ENCODE measurements at regions not wholly inside any gene's neighbourhood (a gene's known extent, or its start where the extent isn't known, plus 50 kb on each side); places are given as distances from the start of the nearest gene placed in this dataset.

GRCh38 chr4:151950993-151951670, 190.3 kb upstream of the GATB start:
- no peak overlapping the region for H2AFZ ChIP-seq (ENCODE audit: low read depth, low read length, poor library complexity, severe bottlenecking)
- ChIA-PET RAD21 (ENCODE audit: low non-redundant PET in 1 of 2, low total read pairs in 2 of 2, uncharacterized antibody in 2 of 2, unreplicated experiment in 2 of 2) (no interaction called here), CTCF (no interaction called here)

More at GRCh38 chr4:151950993-151951670, 190.3 kb upstream of the GATB start:
- DNase-seq (ENCODE audit: low read depth, low spot score): no peak
- H3K36me3 ChIP-seq (ENCODE audit: control insufficient read depth in 1 of 2, insufficient read depth in 2 of 2, low read length in 2 of 2): no peaks in the 10 kb centered on the region
- no peaks in the 10 kb centered on the region for H3K79me2 ChIP-seq (ENCODE audit: insufficient read depth, low read length)
- no peaks in the 10 kb centered on the region for H3K27me3 ChIP-seq (ENCODE audit: insufficient read depth, low read length)
- H4K20me1 ChIP-seq (ENCODE audit: insufficient read depth): no peaks in the 10 kb centered on the region
- H3K4me3 ChIP-seq (replicated peaks in 1 of 2; ENCODE audit: low read depth in 1 of 2, low read length in 2 of 2): no peak overlapping the region
- intact Hi-C loops (cut with micrococcal nuclease): no loop called here
- H3K9me2 ChIP-seq (ENCODE audit: insufficient read depth): no peaks in the 10 kb centered on the region
- TF ChIP-seq ZFX (IDR thresholded peaks at IDR 0.05) (no peak), EZH2 (IDR thresholded peaks at IDR 0.05) (no peak), RAD21 (IDR thresholded peaks at IDR 0.05; ENCODE audit: low read depth) (no peak), SP1 (IDR thresholded peaks at IDR 0.05; ENCODE audit: low read depth) (no peak), POLR2AphosphoS5 (IDR thresholded peaks at IDR 0.05; ENCODE audit: low read depth, low read length) (no peak), YY1 (IDR thresholded peaks at IDR 0.05; ENCODE audit: extremely low read depth, insufficient replicate concordance, low read depth, low read length) (no peak), ELF1 (IDR thresholded peaks at IDR 0.05; ENCODE audit: borderline replicate concordance, low read depth) (no peak), SIN3A (IDR thresholded peaks at IDR 0.05; ENCODE audit: low read depth) (no peak), POLR2A (IDR thresholded peaks at IDR 0.05; ENCODE audit: borderline replicate concordance, extremely low read depth, insufficient read depth, insufficient read length) (no peak), CEBPB (IDR thresholded peaks at IDR 0.05; ENCODE audit: low read depth) (no peak), TCF7L2 (IDR thresholded peaks at IDR 0.05; ENCODE audit: borderline replicate concordance, extremely low read depth, insufficient read depth, insufficient read length) (no peak), JUND (IDR thresholded peaks at IDR 0.05) (no peak)
- TF ChIP-seq, protein P1, sequence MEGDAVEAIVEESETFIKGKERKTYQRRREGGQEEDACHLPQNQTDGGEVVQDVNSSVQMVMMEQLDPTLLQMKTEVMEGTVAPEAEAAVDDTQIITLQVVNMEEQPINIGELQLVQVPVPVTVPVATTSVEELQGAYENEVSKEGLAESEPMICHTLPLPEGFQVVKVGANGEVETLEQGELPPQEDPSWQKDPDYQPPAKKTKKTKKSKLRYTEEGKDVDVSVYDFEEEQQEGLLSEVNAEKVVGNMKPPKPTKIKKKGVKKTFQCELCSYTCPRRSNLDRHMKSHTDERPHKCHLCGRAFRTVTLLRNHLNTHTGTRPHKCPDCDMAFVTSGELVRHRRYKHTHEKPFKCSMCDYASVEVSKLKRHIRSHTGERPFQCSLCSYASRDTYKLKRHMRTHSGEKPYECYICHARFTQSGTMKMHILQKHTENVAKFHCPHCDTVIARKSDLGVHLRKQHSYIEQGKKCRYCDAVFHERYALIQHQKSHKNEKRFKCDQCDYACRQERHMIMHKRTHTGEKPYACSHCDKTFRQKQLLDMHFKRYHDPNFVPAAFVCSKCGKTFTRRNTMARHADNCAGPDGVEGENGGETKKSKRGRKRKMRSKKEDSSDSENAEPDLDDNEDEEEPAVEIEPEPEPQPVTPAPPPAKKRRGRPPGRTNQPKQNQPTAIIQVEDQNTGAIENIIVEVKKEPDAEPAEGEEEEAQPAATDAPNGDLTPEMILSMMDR (IDR thresholded peaks at IDR 0.05 in 2 of 3, conservative IDR thresholded peaks at IDR 0.05 in 1 of 3; ENCODE audit: borderline replicate concordance in 1 of 3, insufficient read depth in 1 of 3, low read depth in 2 of 3, low read length in 2 of 3): no peak
- TF ChIP-seq, protein P2, sequence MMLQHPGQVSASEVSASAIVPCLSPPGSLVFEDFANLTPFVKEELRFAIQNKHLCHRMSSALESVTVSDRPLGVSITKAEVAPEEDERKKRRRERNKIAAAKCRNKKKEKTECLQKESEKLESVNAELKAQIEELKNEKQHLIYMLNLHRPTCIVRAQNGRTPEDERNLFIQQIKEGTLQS (IDR thresholded peaks at IDR 0.05): no peak
- TF ChIP-seq, protein P3, sequence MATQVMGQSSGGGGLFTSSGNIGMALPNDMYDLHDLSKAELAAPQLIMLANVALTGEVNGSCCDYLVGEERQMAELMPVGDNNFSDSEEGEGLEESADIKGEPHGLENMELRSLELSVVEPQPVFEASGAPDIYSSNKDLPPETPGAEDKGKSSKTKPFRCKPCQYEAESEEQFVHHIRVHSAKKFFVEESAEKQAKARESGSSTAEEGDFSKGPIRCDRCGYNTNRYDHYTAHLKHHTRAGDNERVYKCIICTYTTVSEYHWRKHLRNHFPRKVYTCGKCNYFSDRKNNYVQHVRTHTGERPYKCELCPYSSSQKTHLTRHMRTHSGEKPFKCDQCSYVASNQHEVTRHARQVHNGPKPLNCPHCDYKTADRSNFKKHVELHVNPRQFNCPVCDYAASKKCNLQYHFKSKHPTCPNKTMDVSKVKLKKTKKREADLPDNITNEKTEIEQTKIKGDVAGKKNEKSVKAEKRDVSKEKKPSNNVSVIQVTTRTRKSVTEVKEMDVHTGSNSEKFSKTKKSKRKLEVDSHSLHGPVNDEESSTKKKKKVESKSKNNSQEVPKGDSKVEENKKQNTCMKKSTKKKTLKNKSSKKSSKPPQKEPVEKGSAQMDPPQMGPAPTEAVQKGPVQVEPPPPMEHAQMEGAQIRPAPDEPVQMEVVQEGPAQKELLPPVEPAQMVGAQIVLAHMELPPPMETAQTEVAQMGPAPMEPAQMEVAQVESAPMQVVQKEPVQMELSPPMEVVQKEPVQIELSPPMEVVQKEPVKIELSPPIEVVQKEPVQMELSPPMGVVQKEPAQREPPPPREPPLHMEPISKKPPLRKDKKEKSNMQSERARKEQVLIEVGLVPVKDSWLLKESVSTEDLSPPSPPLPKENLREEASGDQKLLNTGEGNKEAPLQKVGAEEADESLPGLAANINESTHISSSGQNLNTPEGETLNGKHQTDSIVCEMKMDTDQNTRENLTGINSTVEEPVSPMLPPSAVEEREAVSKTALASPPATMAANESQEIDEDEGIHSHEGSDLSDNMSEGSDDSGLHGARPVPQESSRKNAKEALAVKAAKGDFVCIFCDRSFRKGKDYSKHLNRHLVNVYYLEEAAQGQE (IDR thresholded peaks at IDR 0.05; ENCODE audit: low read depth): no peak
- TF ChIP-seq, protein P4, sequence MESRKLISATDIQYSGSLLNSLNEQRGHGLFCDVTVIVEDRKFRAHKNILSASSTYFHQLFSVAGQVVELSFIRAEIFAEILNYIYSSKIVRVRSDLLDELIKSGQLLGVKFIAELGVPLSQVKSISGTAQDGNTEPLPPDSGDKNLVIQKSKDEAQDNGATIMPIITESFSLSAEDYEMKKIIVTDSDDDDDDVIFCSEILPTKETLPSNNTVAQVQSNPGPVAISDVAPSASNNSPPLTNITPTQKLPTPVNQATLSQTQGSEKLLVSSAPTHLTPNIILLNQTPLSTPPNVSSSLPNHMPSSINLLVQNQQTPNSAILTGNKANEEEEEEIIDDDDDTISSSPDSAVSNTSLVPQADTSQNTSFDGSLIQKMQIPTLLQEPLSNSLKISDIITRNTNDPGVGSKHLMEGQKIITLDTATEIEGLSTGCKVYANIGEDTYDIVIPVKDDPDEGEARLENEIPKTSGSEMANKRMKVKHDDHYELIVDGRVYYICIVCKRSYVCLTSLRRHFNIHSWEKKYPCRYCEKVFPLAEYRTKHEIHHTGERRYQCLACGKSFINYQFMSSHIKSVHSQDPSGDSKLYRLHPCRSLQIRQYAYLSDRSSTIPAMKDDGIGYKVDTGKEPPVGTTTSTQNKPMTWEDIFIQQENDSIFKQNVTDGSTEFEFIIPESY (IDR thresholded peaks at IDR 0.05; ENCODE audit: extremely low read depth, insufficient replicate concordance, low read length): no peak
- no peak overlapping the region for H3K4me2 ChIP-seq (ENCODE audit: low read length)
- BruUV-seq (replicated peaks): no TSS peak
- no peak overlapping the region for H3K27ac ChIP-seq (ENCODE audit: low read depth, low read length)
- ATAC-seq: no peak
- no peaks in the 10 kb centered on the region for H3K4me1 ChIP-seq (ENCODE audit: control insufficient read depth in 1 of 2, insufficient read depth in 2 of 2, low read length in 2 of 2)
- no peak overlapping the region for H3K9ac ChIP-seq (ENCODE audit: low read length)
- POLR2A ChIA-PET: no interaction called here
- H3K9me3 ChIP-seq (ENCODE audit: control insufficient read depth in 1 of 2, insufficient read depth in 1 of 2, low read depth in 1 of 2, low read length in 2 of 2): peaks cover 0 to 4% of the 10 kb centered on the region in 2 experiments; a peak in 1 of 4 replicates
